WTC11 (cell line): ENCODE measurements at regions not wholly inside any gene's neighbourhood (a gene's known extent, or its start where the extent isn't known, plus 50 kb on each side); places are given as distances from the start of the nearest gene placed in this dataset.

ENCODE experiments used
- ATAC-seq: fragments of 200-7000 bp; cut with Tn5 transposase; 2 replicates; pipeline ENCODE4 v1.10.0; 2021; ENCODE audit warnings: mild to moderate bottlenecking, moderate library complexity
- CTCF ChIA-PET: fragments of 300-600 bp; sonication (Branson Sonifier 250); formaldehyde crosslinking; loops from one replicate; lab custom pipeline; 2021; ENCODE audit warnings: antibody characterized with exemption; lab: Charles Lee
- POLR2A ChIA-PET: fragments of 350-600 bp; sonication (Branson Sonifier 250); formaldehyde crosslinking; loops from one replicate; lab custom pipeline; 2021; ENCODE audit warnings: antibody characterized with exemption; lab: Charles Lee
- DNase-seq: peaks from one replicate; pipeline ENCODE4 v3.0.0; 2021; ENCODE audit warnings: low spot score
- H3K27ac Mint-ChIP-seq: 2 replicates; pipeline ENCODE4 v1.8.0; 2021; ENCODE audit warnings: mixed read lengths
- H3K27me3 Mint-ChIP-seq: 2 replicates; pipeline ENCODE4 v1.8.0; 2021; ENCODE audit warnings: low read depth, mild to moderate bottlenecking, moderate library complexity, mixed read lengths
- H3K36me3 Mint-ChIP-seq: 2 replicates; pipeline ENCODE4 v1.8.0; 2021; ENCODE audit warnings: mixed read lengths
- H3K4me1 Mint-ChIP-seq: 2 replicates; pipeline ENCODE4 v1.8.0; 2022; ENCODE audit warnings: mixed read lengths
- H3K4me3 Mint-ChIP-seq: 2 replicates; pipeline ENCODE4 v1.8.0; 2021; ENCODE audit warnings: mild to moderate bottlenecking, moderate library complexity, mixed read lengths
- H3K9me3 Mint-ChIP-seq: 2 replicates; pipeline ENCODE4 v1.8.0; 2021; ENCODE audit warnings: mixed read lengths
- CREB1 ChIP-seq: sonication (generic); formaldehyde crosslinking; IDR thresholded peaks from 2 replicates; pipeline ENCODE4 v1.8.0; 2023; ENCODE audit warnings: mild to moderate bottlenecking, missing genetic modification reagents
- E2F5 ChIP-seq: sonication (generic); formaldehyde crosslinking; IDR thresholded peaks from 2 replicates; pipeline ENCODE4 v1.8.1; 2022; ENCODE audit warnings: mild to moderate bottlenecking, moderate library complexity, missing genetic modification reagents
- FOXK1 ChIP-seq: sonication (generic); formaldehyde crosslinking; IDR thresholded peaks from 2 replicates; pipeline ENCODE4 v1.8.0; 2022; ENCODE audit warnings: mild to moderate bottlenecking, moderate library complexity, missing genetic modification reagents
- IRF2 ChIP-seq: sonication (generic); formaldehyde crosslinking; IDR thresholded peaks from 2 replicates; pipeline ENCODE4 v1.8.0; 2022; ENCODE audit warnings: low read depth, missing genetic modification reagents, borderline replicate concordance
- JUN ChIP-seq: sonication (generic); formaldehyde crosslinking; IDR thresholded peaks from 2 replicates; pipeline ENCODE4 v1.8.0; 2023; ENCODE audit warnings: mild to moderate bottlenecking, missing genetic modification reagents
- MYBL2 ChIP-seq: sonication (generic); formaldehyde crosslinking; IDR thresholded peaks from 2 replicates; pipeline ENCODE4 v1.8.1; 2023; ENCODE audit warnings: mild to moderate bottlenecking, moderate library complexity, missing genetic modification reagents
- OVOL2 ChIP-seq: fragments of 250-450 bp; sonication (Bioruptor Pico); IDR thresholded peaks from 2 replicates; pipeline ENCODE4 v1.9.0; 2021; ENCODE audit warnings: mild to moderate bottlenecking, borderline replicate concordance
- RORB ChIP-seq: fragments of 250-450 bp; sonication (Bioruptor Pico); IDR thresholded peaks from 2 replicates; pipeline ENCODE4 v1.9.0; 2021; ENCODE audit warnings: mild to moderate bottlenecking
- SP1 ChIP-seq: sonication (generic); formaldehyde crosslinking; conservative IDR thresholded peaks from 2 replicates; pipeline ENCODE4 v1.8.1; 2022; ENCODE audit warnings: missing genetic modification reagents
- ZBTB21 ChIP-seq: sonication (generic); formaldehyde crosslinking; IDR thresholded peaks from 2 replicates; pipeline ENCODE4 v1.8.1; 2023; ENCODE audit warnings: mild to moderate bottlenecking, missing genetic modification reagents, borderline replicate concordance
- ZNF532 ChIP-seq: fragments of 250-450 bp; sonication (Bioruptor Pico); IDR thresholded peaks from 2 replicates; pipeline ENCODE4 v1.9.0; 2021; ENCODE audit warnings: mild to moderate bottlenecking, borderline replicate concordance
- TF ChIP-seq, protein P1 (sequence below): sonication (generic); formaldehyde crosslinking; IDR thresholded peaks from 2 replicates; pipeline ENCODE4 v1.8.1; 2023; ENCODE audit warnings: mild to moderate bottlenecking, missing genetic modification reagents, moderate library complexity
- TF ChIP-seq, protein P2 (sequence below): fragments of 250-450 bp; sonication (Bioruptor Pico); IDR thresholded peaks from 2 replicates; pipeline ENCODE4 v1.8.0; 2021; ENCODE audit warnings: mild to moderate bottlenecking
- TF ChIP-seq, protein P3 (sequence below): sonication (generic); formaldehyde crosslinking; IDR thresholded peaks from 2 replicates; pipeline ENCODE4 v1.8.0; 2022; ENCODE audit warnings: mild to moderate bottlenecking, missing genetic modification reagents

GRCh38 chr9:91116711-91117110 is 245.0 kb downstream of the AUH start:
- Mint-ChIP-seq H3K27me3 (no peaks in the 10 kb centered on the region; the same call in 1 of the 2 replicates), H3K9me3 (peaks cover 19% of the 10 kb centered on the region), H3K4me3 (no peak overlapping the region), H3K36me3 (peaks cover 22% of the 10 kb centered on the region), H3K4me1 (peaks cover 25% of the 10 kb centered on the region), H3K27ac (no peak overlapping the region)
- POLR2A ChIA-PET: no interaction called here
- CTCF ChIA-PET: no interaction called here
- TF ChIP-seq ZBTB21 (CRISPR knock-in tag) (no peak), JUN (CRISPR knock-in tag) (no peak), MYBL2 (CRISPR knock-in tag) (no peak), OVOL2 (no peak), RORB (CRISPR knock-in tag) (no peak), IRF2 (CRISPR knock-in tag) (no peak), ZNF532 (CRISPR knock-in tag) (no peak), SP1 (CRISPR knock-in tag) (no peak)
- TF ChIP-seq, protein P1, sequence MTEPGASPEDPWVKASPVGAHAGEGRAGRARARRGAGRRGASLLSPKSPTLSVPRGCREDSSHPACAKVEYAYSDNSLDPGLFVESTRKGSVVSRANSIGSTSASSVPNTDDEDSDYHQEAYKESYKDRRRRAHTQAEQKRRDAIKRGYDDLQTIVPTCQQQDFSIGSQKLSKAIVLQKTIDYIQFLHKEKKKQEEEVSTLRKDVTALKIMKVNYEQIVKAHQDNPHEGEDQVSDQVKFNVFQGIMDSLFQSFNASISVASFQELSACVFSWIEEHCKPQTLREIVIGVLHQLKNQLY (CRISPR knock-in tag): no peak
- TF ChIP-seq, protein P2, sequence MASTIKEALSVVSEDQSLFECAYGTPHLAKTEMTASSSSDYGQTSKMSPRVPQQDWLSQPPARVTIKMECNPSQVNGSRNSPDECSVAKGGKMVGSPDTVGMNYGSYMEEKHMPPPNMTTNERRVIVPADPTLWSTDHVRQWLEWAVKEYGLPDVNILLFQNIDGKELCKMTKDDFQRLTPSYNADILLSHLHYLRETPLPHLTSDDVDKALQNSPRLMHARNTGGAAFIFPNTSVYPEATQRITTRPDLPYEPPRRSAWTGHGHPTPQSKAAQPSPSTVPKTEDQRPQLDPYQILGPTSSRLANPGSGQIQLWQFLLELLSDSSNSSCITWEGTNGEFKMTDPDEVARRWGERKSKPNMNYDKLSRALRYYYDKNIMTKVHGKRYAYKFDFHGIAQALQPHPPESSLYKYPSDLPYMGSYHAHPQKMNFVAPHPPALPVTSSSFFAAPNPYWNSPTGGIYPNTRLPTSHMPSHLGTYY (CRISPR knock-in tag): no peak
- TF ChIP-seq, protein P3, sequence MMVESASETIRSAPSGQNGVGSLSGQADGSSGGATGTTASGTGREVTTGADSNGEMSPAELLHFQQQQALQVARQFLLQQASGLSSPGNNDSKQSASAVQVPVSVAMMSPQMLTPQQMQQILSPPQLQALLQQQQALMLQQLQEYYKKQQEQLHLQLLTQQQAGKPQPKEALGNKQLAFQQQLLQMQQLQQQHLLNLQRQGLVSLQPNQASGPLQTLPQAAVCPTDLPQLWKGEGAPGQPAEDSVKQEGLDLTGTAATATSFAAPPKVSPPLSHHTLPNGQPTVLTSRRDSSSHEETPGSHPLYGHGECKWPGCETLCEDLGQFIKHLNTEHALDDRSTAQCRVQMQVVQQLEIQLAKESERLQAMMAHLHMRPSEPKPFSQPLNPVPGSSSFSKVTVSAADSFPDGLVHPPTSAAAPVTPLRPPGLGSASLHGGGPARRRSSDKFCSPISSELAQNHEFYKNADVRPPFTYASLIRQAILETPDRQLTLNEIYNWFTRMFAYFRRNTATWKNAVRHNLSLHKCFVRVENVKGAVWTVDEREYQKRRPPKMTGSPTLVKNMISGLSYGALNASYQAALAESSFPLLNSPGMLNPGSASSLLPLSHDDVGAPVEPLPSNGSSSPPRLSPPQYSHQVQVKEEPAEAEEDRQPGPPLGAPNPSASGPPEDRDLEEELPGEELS (CRISPR knock-in tag): no peak
- no peak for DNase-seq
- ATAC-seq: no peak

DNA sequence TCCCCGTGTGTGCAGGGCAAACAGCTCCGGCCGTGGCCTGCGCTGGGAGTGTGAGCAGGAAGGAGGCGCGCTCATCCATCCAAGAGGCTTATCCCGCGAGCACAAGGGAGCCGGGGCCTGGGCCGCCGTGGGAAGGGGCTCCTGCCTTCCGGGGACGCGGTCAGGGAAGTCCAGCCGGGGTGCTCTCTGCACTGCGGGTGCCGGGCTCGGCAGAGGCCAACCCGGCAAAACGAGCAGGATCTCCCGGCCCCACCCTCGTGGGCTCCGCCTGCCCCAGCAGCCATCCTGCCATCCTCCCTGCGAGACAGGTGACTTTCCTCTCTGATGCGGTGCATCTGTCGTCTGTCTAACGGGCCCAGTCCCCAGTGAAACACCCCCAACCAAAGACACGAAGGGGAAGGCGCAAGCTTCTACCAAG is 244.2 kb downstream of the AUH start:
- no peak overlapping the region for H3K4me3 Mint-ChIP-seq
- ATAC-seq: peak; percentile 23
- no peaks in the 10 kb centered on the region; the same call in 1 of the 2 replicates for H3K27me3 Mint-ChIP-seq

More for the DNA sequence above, 244.2 kb downstream of the AUH start:
- Mint-ChIP-seq H3K27ac (peak overlapping the region; percentile 82; the same call in 1 of the 2 replicates), H3K4me1 (peaks cover 25% of the 10 kb centered on the region), H3K36me3 (peaks cover 25% of the 10 kb centered on the region), H3K9me3 (peaks cover 20% of the 10 kb centered on the region)
- ChIA-PET POLR2A (no interaction called here), CTCF (no interaction called here)
- DNase-seq: no peak
- TF ChIP-seq CREB1 (no peak), MYBL2 (CRISPR knock-in tag) (no peak), FOXK1 (CRISPR knock-in tag) (no peak), E2F5 (CRISPR knock-in tag) (no peak)
